ENCODE measurements at regions not wholly inside any gene's neighbourhood (a gene's known extent, or its start where the extent isn't known, plus 50 kb on each side); places are given as distances from the start of the nearest gene placed in this dataset.

- no peak overlapping the region for H3K27ac ChIP-seq (ENCODE audit: low read depth)
- H3K4me1 ChIP-seq (ENCODE audit: insufficient read depth): no peaks in the 10 kb centered on the region
- H3K4me1 Mint-ChIP-seq: no peaks in the 10 kb centered on the region
- H3K4me2 ChIP-seq: no peak overlapping the region
- H3F3A ChIP-seq (replicated peaks; ENCODE audit: low read depth): no peaks in the 10 kb centered on the region
- no peak for DNase-seq (ENCODE audit: low spot score)
- H3K36me3 Mint-ChIP-seq (ENCODE audit: low read depth): peaks cover 29% of the 10 kb centered on the region
- no peaks in the 10 kb centered on the region for H3K9me2 ChIP-seq (ENCODE audit: insufficient read depth)
- H3K27me3 ChIP-seq (ENCODE audit: insufficient read depth): no peaks in the 10 kb centered on the region
- H3K27me3 Mint-ChIP-seq (ENCODE audit: insufficient read depth, low read depth, poor library complexity): no peaks in the 10 kb centered on the region
- no peak overlapping the region for H3K4me3 Mint-ChIP-seq
- no peak for ATAC-seq
- no peak for TF ChIP-seq POLR2AphosphoS5 (IDR thresholded peaks at IDR 0.05; ENCODE audit: low read depth)
- TF ChIP-seq ZNF462 (CRISPR knock-in tag; IDR thresholded peaks at IDR 0.05): no peak
- no peak for TF ChIP-seq ETS1 (IDR thresholded peaks at IDR 0.05)
- no peak for TF ChIP-seq ZNF114 (CRISPR knock-in tag; IDR thresholded peaks at IDR 0.05)
- no peak for TF ChIP-seq REST (IDR thresholded peaks at IDR 0.05; ENCODE audit: unreplicated experiment)
- TF ChIP-seq JUNB (IDR thresholded peaks at IDR 0.05; ENCODE audit: unreplicated experiment): no peak
- no peak for TF ChIP-seq STAT1 (IDR thresholded peaks at IDR 0.05; ENCODE audit: unreplicated experiment)
- no peak for TF ChIP-seq CREB1 (CRISPR knock-in tag; IDR thresholded peaks at IDR 0.05; ENCODE audit: low read depth)
- TF ChIP-seq EZH2phosphoT487 (IDR thresholded peaks at IDR 0.05; ENCODE audit: unreplicated experiment): no peak
- no peak for TF ChIP-seq ZNF331 (CRISPR knock-in tag; IDR thresholded peaks at IDR 0.05; ENCODE audit: low read depth)
- no peak for TF ChIP-seq NANOG (IDR thresholded peaks at IDR 0.05; ENCODE audit: borderline replicate concordance)
- no peak for TF ChIP-seq CTCF (conservative IDR thresholded peaks at IDR 0.05; ENCODE audit: low read depth in 2 of 2)
- no peak for TF ChIP-seq EZH2 (IDR thresholded peaks at IDR 0.05; ENCODE audit: low read depth, unreplicated experiment)
- H3K4me3 ChIP-seq: no peak overlapping the region
- peaks cover 32% of the 10 kb centered on the region for H3K9me3 Mint-ChIP-seq
- no peak overlapping the region for H2AFZ ChIP-seq
- no peaks in the 10 kb centered on the region for H4K20me1 ChIP-seq (replicated peaks; ENCODE audit: insufficient read depth)
- H3K36me3 ChIP-seq (ENCODE audit: insufficient read depth): no peaks in the 10 kb centered on the region
- H3K27ac Mint-ChIP-seq: no peak overlapping the region
- no peaks in the 10 kb centered on the region for H3K79me2 ChIP-seq (replicated peaks; ENCODE audit: insufficient read depth)
These were observed 614.3 kb upstream of the MIS18BP1 start for GRCh38 chr14:45867046-45867894.

All from GM23338 (cell line).